HG03558 (cell line): ENCODE measurements at regions not wholly inside any gene's neighbourhood (a gene's known extent, or its start where the extent isn't known, plus 50 kb on each side); places are given as distances from the start of the nearest gene placed in this dataset.

ENCODE experiments used
- ATAC-seq: cut with Tn5 transposase; IDR thresholded peaks from one replicate; pipeline ENCODE4 v1.9.1; 2021; ENCODE audit warnings: moderate number of reproducible peaks; ENCODE audit not compliant: unreplicated experiment; ENCODE audit errors: extremely low read depth

GRCh38 chr3:106542101-106542769 is 673.4 kb upstream of the CBLB start:
- no peak for ATAC-seq

GRCh38 chr3:106552351-106553043 is 683.7 kb upstream of the CBLB start:
- no peak for ATAC-seq

- ATAC-seq, result no peak
These were observed 691.7 kb upstream of the CBLB start for GRCh38 chr3:106560451-106560966.

- peak; percentile 88 for ATAC-seq
These were observed 697.5 kb upstream of the CBLB start for GRCh38 chr3:106566277-106566676.

GRCh38 chr3:106570426-106570825 is 701.6 kb upstream of the CBLB start:
- ATAC-seq, result no peak

- ATAC-seq, result no peak
These were observed 704.8 kb upstream of the CBLB start for GRCh38 chr3:106573605-106574004.

GRCh38 chr3:106575029-106575428 is 706.2 kb upstream of the CBLB start:
- no peak for ATAC-seq

- no peak for ATAC-seq
These were observed 708.4 kb upstream of the CBLB start for GRCh38 chr3:106577241-106577640.

- no peak for ATAC-seq
These were observed 710.1 kb upstream of the CBLB start for GRCh38 chr3:106578911-106579310.

- no peak for ATAC-seq
These were observed 713.3 kb upstream of the CBLB start for GRCh38 chr3:106582151-106582550.

GRCh38 chr3:106587551-106587950 is 718.7 kb upstream of the CBLB start:
- ATAC-seq, result no peak

- no peak for ATAC-seq
These were observed 719.9 kb upstream of the CBLB start for GRCh38 chr3:106588739-106589138.

- no peak for ATAC-seq
These were observed 720.6 kb upstream of the CBLB start for GRCh38 chr3:106589311-106589942.

GRCh38 chr3:106590216-106590615 is 721.4 kb upstream of the CBLB start:
- no peak for ATAC-seq

- ATAC-seq, result no peak
These were observed 724.6 kb upstream of the CBLB start for GRCh38 chr3:106593381-106593780.

- ATAC-seq, result peak; percentile 72
These were observed 741.0 kb upstream of the CBLB start for GRCh38 chr3:106609666-106610301.

- ATAC-seq, result no peak
These were observed 741.6 kb upstream of the CBLB start for GRCh38 chr3:106610362-106610959.

GRCh38 chr3:106611116-106611515 is 742.3 kb upstream of the CBLB start:
- no peak for ATAC-seq

GRCh38 chr3:106611841-106612240 is 743.0 kb upstream of the CBLB start:
- no peak for ATAC-seq

- ATAC-seq, result no peak
These were observed 747.7 kb upstream of the CBLB start for GRCh38 chr3:106616556-106616955.
